Anterior cingulate cortex (tissue), 58 donors: ENCODE measurements at regions not wholly inside any gene's neighbourhood (a gene's known extent, or its start where the extent isn't known, plus 50 kb on each side); places are given as distances from the start of the nearest gene placed in this dataset.
A peak's percentile ranks its signal among the peaks of the same experiment; 100 is the strongest.

ENCODE experiments used
- DNase-seq, 58 donors: peaks; one replicate each; lab custom pipeline; 2025; lab: John Stamatoyannopoulos, UW

DNA sequence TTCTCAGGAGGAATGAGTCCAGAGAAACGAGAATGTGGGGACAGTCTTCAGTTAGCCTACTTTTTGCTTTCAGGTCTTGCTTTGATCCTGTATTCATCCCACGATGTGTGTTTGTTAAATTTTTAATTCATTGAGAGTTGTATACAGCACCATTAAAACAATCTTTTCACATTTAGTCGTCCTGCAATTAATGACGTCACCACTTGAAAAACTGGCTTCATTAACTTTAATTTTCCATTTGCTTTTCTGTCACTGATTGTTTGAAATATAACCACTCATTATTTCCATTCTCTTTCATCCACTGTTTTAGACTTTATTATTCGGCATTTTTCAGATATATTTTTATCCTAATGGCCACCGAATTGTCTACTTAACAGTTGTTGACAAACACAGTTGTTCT is 146.9 kb downstream of the TFEC start:
- DNase-seq, result no peak

- no peak for DNase-seq
These were observed 149.1 kb downstream of the TFEC start for GRCh38 chr7:115881476-115881875.

DNA sequence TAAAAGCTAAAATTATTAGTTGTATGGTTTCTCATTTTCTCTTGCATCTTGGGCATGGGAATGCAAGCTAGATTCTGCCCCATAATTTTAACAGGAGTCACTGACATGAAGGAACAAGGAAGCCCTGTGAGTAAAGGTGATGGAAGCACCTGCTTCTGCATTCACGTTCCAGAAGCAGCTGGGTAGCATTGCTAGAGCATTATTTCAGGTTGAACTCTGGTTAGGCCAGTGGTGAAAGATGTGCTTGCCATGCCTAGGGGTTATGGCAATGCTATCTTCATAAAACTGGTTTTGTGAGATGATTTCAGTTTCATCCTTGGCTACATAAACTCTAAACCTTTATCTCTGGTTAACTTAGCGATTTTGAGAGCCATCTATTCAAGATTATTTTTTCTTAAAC is 151.4 kb downstream of the TFEC start:
- no peak for DNase-seq

DNA sequence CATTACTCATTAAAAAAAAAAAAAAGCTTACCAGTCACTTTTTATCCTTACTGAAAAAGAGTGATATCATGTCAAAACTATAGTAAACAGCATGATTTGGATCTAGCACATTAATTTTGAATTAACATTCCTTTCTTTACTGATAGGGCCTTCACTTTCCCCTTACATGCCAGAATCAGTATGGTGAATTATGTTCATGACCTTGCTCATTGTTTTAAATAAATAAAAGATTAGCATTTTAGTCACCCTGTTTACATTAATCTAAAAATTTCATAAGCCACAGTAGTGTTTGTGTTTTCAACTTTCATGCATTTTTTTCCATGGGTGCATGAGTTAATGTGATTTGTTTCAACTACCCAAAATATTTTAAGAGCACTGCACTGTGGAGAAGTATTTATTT is 160.8 kb downstream of the TFEC start:
- no peak for DNase-seq

GRCh38 chr7:115869190-115869589 is 161.4 kb downstream of the TFEC start:
- DNase-seq, result no peak

DNA sequence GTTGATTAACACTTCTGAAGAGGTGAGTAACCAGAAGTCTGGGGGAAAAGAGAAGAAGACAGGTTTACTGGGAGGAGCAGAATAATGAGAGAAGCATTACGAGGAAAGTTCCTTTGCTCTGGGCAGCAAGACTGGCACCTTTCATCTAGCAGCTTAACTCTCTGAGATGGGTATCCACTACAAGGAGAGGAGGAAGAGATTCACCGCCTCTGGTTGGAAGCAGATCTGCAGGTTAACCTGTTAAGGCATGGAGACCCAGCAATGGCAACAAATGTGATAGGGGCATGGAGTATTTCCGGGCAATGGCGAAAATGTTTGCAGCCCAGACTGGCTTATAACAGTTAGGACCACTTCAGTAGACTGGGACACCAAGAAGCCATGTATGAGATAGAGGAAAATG is 162.2 kb downstream of the TFEC start:
- no peak for DNase-seq

- peak in 1 of 58 donors; percentile 1 for DNase-seq
These were observed 166.5 kb downstream of the TFEC start for GRCh38 chr7:115864082-115864481.

DNA sequence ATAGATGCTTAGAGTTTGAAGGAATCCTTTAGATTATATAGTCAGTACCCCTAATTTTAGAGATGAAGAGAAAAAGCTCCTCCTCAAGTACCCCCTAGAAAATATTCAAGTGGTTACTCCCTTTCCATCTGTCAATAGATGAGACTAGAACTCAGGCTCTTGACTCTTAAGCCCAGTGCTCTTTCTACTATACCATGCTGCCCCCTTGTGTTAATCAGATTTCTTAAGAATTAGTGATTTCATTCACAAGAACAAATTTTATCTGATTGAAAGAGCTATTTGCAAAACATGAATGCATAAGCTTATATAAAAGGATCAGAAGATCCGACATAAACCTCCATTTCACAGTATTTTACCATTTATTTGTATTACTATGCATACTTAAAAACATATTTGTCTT is 179.3 kb downstream of the TFEC start:
- DNase-seq, result no peak

DNA sequence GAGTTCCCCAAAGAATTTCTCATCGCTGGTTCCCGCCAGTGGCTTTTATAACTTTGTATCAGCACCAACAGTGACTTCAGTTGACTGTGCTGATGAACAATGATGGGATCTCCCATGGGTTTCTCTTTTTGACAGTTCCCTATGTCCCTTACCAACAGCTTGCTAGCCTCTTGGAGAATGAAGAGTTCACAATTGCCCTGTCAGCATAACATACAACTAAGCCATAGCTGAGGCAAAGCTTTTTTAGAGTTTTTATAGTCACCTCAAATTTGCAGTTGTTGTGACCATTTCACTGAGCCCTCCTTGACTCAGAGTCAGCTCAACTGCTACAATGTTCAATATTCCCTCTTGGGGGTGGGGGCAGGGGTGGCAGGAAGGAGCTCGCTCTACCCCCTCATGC is 179.8 kb downstream of the TFEC start:
- DNase-seq, result no peak

- no peak for DNase-seq
These were observed 185.7 kb downstream of the TFEC start for GRCh38 chr7:115844857-115845256.

- no peak for DNase-seq
These were observed 189.9 kb downstream of the TFEC start for GRCh38 chr7:115840702-115841101.

- no peak for DNase-seq
These were observed 191.7 kb downstream of the TFEC start for GRCh38 chr7:115838829-115839228.

DNA sequence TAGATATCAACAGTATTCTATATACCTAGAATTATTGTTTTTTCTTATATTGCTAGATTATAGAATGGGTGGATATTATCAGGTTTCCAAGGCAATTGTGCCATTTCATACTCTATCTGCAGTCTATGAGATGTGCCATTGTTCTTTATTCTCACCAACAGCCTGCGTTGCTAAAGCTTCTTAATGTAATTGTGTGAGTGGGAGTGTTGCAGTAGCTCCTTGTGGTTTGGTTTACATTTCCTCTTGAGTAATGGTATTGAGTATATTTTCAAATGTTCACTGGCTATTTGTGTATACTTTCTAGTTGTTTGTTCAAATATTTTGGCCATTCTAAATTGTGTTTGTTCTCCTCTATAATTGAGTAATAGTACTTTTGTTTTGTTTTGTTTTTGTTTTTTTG is 199.2 kb downstream of the TFEC start:
- DNase-seq, result no peak

DNA sequence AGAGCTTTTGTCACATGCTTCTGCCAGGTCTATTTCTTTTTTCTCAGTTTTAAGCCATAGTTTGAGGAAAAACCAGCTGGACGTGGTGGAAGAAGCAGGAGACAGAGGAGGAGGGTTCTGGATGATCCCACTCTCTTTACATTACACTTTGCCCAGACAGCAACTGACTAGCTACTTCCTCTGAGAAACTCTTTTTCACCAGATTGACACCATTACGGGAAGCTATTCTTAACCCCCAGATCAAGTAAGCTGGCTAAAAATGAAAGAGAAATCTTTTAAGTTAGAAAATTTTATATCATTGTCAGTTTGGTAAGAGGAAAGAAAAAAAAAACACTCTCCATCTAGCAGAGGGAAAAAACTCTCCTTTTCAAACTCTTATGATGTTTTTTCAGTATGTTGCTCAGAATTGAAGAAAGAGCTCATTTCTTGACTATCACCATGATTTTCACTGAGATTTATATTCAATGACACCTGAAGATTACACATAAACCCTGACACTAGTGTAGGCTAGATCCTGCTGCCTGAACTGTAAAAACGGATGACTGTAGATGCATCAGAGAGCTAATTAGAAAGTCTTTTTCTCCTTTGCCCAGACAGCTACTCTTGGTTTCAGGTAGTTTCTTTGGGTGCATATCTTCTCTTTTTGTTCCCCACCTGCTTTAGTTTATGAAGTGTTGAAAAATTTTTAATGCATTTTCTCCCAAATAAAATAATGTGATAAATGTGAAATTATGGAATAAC is 203.1 kb downstream of the TFEC start:
- DNase-seq, result no peak

DNA sequence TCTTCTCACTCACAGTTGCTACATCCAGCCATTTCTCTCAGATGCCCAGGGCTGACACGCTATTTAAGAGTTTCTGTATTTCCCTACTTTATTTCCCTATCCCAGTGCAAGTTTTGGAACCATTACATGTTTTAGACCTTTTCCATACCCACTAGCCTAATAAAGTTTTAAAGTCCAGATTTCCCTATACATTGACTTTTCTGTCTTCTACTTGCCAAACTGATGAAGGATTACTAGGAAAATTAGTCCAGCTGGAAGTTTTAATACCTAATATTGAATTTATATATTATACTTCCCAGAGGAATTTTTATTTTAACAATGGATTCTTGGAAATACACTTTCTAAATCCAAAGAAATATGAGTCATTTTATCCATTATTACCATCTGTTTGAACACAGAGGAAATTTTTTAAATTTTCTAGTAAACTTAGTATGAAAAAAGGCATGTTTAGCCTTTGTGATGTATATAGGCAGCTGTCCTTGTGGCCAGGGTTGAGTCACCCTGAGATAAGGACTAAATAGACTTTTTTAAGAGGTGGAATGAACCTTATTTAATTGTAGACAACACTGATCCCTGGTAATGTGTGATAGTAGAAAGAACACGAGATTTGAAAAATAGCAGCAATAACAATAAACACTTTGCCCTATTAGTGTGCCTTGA is 205.0 kb downstream of the TFEC start:
- DNase-seq, result no peak

DNA sequence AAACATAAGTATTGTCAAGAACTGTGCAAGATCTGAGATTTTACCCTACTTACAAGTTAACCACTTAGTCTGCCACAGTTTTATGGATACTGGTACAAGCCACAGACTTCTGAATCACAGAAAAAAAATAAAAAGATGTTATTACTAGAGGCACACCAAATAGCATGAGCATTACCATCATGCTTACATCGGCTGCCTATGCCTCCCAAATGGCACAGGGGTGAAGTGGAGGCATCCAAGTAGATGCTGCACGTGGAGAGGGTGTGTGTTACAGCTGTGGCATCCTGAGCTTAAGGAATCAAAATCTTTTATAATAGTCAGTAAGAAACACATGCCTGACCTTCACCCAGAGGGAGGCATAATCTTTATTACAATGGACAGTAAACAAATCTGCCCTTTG is 207.8 kb downstream of the TFEC start:
- no peak for DNase-seq

DNA sequence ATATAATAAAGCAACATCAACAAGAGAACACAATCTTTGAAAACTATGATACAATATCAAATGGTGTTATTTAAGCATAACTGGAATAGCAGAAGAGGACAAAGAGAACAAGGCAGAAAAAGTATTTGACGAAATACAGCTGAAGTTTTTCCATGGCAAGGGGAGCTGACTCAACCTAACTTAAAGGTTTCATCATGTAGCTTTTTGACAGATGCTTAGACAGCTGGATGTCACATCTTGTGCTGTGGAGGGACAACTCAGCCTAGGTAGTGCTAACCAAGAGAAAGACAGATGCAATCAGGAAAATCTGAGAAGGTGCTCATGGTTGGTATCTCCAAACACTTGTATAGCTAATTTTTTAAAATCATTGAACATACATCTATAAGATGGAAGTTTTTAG is 208.2 kb downstream of the TFEC start:
- no peak for DNase-seq

DNA sequence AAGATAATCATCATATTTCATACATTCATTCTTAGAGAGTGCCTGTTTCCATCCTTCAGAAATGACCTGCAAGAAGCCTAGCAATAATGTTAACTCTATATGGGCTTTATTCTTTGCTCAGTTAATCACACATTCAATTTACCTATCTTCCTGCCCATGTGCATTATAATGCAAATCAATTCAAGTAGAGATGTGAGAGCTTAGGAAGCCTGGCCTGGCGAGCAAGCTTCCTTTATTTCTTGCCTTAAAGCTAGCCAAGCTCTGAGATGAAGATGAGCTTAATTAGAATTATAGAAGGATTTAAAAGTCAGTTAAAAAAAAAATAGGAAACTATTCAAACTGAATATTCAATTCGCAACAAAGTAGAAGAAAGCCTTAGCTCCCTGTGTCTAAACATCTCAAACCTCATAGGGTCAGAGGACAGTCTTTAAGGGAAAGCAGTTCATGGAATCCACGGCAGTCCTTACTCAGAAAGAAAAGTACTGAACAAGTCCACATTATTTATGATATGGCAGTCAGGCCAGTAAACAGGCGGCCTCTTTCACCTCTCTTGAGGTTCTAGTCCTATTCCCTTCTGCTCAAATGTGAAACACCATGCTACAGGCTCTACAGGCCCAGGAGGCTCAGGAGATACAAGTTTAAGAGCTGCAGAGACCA is 214.1 kb downstream of the TFEC start:
- no peak for DNase-seq

- DNase-seq, result no peak
These were observed 217.8 kb downstream of the TFEC start for GRCh38 chr7:115812794-115813193.

- no peak for DNase-seq
These were observed 225.1 kb downstream of the TFEC start for GRCh38 chr7:115805458-115805857.

- DNase-seq, result no peak
These were observed 228.1 kb downstream of the TFEC start for GRCh38 chr7:115802415-115802814.

- DNase-seq, result no peak
These were observed 231.1 kb downstream of the TFEC start for GRCh38 chr7:115799430-115799829.
